ENCODE measurements at regions not wholly inside any gene's neighbourhood (a gene's known extent, or its start where the extent isn't known, plus 50 kb on each side); places are given as distances from the start of the nearest gene placed in this dataset.
"Not testable (repeated sequence)": the region's sequence is repeated elsewhere in the genome, so short reads cannot be mapped to it uniquely, and the experiment has no call there.

- no peak for FAIRE-seq
Measured at GRCh38 chr12:65694130-65694529, 130.2 kb upstream of the HMGA2 start.

- FAIRE-seq, result peak; percentile 88
Measured at GRCh38 chr12:65695113-65695865, 129.0 kb upstream of the HMGA2 start.

GRCh38 chr12:65696227-65696626, 128.1 kb upstream of the HMGA2 start:
- no peak for FAIRE-seq

- no peak for FAIRE-seq
Measured at GRCh38 chr12:65699251-65699650, 125.0 kb upstream of the HMGA2 start.

GRCh38 chr12:65703176-65703575, 121.1 kb upstream of the HMGA2 start:
- FAIRE-seq, result no peak

GRCh38 chr12:65705380-65705876, 118.9 kb upstream of the HMGA2 start:
- no peak for FAIRE-seq

- no peak for FAIRE-seq
Measured at GRCh38 chr12:65707051-65707450, 117.2 kb upstream of the HMGA2 start.

GRCh38 chr12:65712260-65713004, 111.9 kb upstream of the HMGA2 start:
- FAIRE-seq, result no peak

GRCh38 chr12:65715961-65716360, 108.3 kb upstream of the HMGA2 start:
- no peak for FAIRE-seq

- FAIRE-seq, result no peak
Measured at GRCh38 chr12:65720136-65721130, 103.8 kb upstream of the HMGA2 start.

- FAIRE-seq, result peak; percentile 43
Measured at GRCh38 chr12:65721541-65722190, 102.6 kb upstream of the HMGA2 start.

- FAIRE-seq, result no peak
Measured at GRCh38 chr12:65725376-65725775, 98.9 kb upstream of the HMGA2 start.

GRCh38 chr12:65728455-65728847, 95.8 kb upstream of the HMGA2 start:
- no peak for FAIRE-seq

- FAIRE-seq, result no peak
Measured at GRCh38 chr12:65728848-65729793, 95.2 kb upstream of the HMGA2 start.

- FAIRE-seq, result no peak
Measured at GRCh38 chr12:65731771-65732170, 92.5 kb upstream of the HMGA2 start.

GRCh38 chr12:65733643-65734042, 90.6 kb upstream of the HMGA2 start:
- FAIRE-seq, result not testable (repeated sequence)

GRCh38 chr12:65734226-65734625, 90.1 kb upstream of the HMGA2 start:
- no peak for FAIRE-seq

- FAIRE-seq, result no peak
Measured at GRCh38 chr12:65739606-65740005, 84.7 kb upstream of the HMGA2 start.

GRCh38 chr12:65740506-65740872, 83.8 kb upstream of the HMGA2 start:
- FAIRE-seq, result no peak

GRCh38 chr12:65740873-65741600, 83.2 kb upstream of the HMGA2 start:
- no peak for FAIRE-seq

- FAIRE-seq, result no peak
Measured at GRCh38 chr12:65741656-65742017, 82.6 kb upstream of the HMGA2 start.
